DOHH2 (cell line): ENCODE measurements at regions not wholly inside any gene's neighbourhood (a gene's known extent, or its start where the extent isn't known, plus 50 kb on each side); places are given as distances from the start of the nearest gene placed in this dataset.

Experiments used
- CTCF ChIP-seq: fragments of 200-600 bp; sonication (generic); IDR thresholded peaks from one replicate; pipeline ENCODE4 v1.5.1; 2014; ENCODE audit warnings: antibody characterized with exemption, mild to moderate bottlenecking, low read depth, low read length; ENCODE audit not compliant: poor library complexity, severe bottlenecking
- EZH2phosphoT487 ChIP-seq: fragments of 200-600 bp; sonication (generic); IDR thresholded peaks from 2 replicates; pipeline ENCODE4 v1.6.1; 2017; ENCODE audit warnings: borderline replicate concordance, mild to moderate bottlenecking, antibody characterized with exemption, low read length, moderate library complexity, mixed read lengths

- TF ChIP-seq CTCF: no peak
- no peak for TF ChIP-seq EZH2phosphoT487
These were observed 104.3 kb upstream of the SYT13 start for GRCh38 chr11:45390407-45390806.
